GM19397 (cell line): ENCODE measurements at regions not wholly inside any gene's neighbourhood (a gene's known extent, or its start where the extent isn't known, plus 50 kb on each side); places are given as distances from the start of the nearest gene placed in this dataset.

Experiments used
- ATAC-seq: cut with Tn5 transposase; IDR thresholded peaks from one replicate; pipeline ENCODE4 v1.9.1; 2021; ENCODE audit warnings: mild to moderate bottlenecking, moderate library complexity; ENCODE audit not compliant: unreplicated experiment

DNA sequence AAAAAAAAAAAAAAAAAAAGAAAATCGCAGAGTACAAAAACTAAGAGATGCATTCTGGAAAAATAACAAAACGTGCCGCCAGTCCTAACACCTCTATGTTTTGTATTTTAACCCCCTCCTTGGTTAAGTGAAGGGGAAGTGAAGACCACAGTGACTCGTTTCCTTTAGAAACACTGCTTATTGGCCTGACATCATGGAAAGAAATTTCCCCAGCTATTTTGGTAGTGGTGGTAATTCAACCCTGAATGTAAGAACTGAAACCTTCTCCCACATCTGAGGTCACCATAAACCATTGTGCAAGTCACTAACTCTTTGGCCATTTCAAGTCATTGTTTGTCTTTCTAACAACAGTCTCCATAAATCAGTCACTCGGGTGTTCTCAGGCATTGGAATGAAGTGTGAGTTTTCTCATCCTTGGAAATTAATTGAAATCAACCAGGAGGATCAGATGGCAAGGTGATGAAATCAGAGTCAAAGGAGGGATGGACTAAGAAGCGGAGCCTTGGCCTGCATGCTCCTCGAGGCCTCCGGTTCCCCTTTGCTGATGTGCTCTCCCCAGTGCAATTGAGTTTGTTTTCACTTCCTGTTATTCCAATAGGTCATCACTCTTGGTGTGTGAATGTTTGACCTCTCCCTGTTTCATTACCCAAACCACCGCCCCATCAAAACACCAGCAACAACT lies 443.9 kb downstream of the FGF9 start:
- peak; percentile 87 for ATAC-seq

DNA sequence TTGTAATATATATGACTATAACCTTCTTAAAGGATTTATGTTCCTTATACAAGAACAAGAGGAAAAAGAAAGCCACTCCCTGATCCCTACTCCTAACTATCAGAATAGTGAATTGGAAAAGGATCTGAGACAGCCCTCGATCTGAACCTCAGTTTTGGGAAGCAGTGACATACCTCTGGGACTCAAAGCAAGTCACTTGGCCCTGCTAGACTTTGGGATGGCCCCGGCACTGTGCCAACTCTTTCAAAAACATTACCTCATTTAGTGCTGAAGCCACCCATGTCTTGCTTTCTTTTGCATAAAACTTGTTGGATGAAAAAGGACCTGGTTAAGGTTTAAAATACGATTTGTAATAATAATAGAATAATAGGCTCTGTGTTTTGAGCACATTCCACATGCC lies 447.3 kb downstream of the FGF9 start:
- ATAC-seq: no peak

DNA sequence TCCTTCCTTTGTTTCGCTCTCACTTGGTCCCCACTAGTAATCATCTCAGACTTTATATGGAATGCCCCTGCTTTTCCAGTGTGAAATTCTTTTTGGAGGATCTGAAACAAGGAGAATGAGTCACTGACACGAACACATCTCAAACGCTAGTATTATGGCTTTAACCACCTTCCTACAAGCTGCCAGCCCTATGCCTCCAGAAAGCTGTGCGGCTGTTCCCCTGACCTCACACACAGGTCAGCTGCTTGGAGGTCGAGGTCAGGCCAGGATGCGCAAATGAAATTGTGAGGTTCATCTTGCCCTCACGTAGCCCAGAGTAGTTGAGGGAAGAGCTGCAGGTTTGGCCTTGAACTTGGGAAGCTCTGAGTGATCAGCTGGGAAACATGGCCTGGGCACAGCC lies 449.8 kb downstream of the FGF9 start:
- ATAC-seq: no peak

DNA sequence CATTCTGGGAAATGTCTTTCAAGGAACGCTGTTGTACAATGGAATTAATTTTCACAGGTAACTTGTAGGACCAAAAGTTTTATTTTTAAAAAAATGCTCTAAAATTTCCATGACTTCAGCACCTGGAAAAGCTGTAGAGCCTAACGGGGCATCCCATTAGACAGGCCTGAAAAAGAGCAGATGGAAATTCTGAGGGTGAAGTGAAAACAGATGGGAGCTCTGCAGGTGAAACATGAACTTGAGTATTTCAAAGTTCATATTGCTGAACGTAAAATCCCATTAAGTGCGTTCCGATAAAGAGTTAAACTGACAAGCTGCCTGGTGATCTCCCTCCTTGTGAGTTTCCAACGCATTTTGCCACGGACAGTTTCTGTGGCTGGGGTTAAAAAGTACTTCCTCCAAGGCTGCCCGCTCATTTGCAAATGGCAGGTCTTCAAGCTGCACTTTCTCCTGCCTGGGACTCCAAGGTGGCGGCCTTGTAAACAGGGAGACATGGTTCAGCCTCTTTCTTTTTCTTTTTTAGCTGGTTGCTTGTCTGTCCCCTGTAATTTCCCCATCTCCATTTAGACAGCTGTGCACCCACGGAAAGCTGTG lies 450.4 kb downstream of the FGF9 start:
- ATAC-seq: peak; percentile 51

DNA sequence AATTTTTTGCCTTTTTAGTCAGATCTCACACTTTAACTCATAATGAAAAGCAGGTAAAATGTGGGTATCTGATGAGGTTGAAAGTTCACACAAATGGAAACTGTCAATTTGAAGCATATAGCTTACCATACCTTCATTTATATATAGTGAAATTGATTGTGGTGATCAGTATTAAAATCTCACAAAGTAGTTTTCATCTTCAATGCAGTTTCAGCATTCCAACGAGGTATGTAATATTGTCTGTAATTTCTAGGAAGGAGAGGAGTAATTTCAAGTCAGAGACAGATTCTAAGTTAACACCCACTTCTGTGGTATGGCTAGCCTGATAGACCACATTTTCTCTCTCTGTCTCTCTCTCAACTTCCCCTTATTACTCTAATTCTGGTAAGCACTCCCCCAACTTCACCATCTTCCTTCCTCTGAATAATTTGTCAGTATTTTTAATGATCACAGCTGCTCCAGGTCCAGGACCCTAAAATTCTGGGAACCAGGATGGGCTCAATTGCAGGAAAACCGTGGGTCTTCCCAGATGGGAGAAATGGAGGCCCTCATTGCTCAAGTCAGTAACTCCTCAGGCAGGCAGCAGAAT lies 455.7 kb downstream of the FGF9 start:
- ATAC-seq: peak; percentile 80

DNA sequence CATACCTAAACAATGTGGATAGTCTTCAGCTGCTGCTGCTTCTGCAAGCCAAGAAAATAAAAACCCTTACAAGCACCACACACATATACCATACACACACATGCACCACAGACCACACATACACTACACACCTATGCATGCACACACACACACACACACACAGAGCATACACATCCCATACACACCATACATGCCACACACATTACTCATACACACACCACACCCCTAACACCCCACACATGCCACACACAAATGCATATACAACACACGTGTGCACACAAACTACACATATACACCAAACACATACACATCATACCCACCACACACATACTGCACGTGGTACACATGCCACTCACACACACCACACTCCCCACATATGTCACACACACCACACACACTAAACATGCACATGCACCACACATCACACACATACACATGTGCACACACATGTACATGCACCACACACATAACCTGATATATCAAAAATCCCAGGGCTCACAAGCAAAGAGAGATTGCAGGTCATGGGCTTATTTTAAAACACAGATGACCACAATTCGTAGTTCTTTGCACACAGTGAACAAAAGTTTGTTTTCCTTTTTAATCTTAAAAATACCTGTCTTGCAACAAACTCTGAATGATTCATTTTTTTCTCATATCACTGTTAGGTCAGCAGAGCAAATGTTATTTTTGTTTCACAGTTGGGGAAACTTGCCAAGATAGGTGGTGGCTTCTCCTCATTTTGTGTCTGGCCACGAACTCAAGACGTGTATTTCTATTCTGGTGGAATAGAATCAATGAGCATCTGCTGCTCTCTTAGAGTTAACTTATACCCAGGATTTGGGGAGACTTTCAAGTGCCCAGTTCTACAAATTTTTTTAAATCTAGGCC lies 456.6 kb downstream of the FGF9 start:
- no peak for ATAC-seq

DNA sequence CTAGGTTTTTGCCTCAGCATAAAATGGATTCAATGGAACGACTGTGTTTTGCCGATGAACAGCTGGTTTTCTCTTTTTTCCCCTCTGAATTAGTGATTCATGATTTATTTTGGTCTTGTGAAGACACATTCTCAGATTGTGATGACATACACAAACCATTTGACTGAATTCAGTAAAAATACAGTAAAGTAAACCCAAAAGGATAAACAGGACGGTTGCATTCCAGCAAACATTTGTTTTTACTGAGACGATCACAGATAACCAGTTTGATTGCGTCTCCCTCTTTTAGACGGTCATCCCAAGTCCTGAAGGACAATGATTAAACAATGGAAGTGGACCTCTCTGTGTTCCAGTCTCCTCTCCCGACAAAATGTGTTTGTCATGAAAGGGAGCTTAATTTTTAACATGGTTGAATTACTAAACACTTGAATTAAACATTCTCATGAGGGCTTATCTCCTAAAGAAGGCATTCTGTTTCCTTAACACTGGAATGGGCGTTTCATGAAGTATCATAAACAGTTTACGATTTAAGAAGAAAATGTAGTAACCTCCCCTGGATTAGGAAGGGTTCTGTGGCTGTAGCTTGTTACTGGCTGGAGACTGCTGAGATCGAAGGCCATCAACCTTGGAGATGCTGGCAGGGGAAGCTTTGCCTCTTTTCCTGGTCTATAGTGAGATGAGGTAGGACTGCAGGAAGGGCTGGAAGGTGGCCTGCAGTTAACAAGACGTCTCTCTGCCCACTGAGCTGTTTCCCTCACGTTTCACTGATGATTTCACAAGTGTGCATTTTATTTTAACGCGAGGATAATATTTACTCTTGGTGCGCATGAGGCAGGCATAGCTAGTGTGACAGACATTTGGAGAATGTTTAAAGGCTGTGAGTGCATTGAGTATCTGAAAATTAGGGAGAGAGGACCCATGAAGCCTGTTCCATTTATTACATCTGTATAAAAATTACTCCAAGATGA lies 457.9 kb downstream of the FGF9 start:
- ATAC-seq: no peak

DNA sequence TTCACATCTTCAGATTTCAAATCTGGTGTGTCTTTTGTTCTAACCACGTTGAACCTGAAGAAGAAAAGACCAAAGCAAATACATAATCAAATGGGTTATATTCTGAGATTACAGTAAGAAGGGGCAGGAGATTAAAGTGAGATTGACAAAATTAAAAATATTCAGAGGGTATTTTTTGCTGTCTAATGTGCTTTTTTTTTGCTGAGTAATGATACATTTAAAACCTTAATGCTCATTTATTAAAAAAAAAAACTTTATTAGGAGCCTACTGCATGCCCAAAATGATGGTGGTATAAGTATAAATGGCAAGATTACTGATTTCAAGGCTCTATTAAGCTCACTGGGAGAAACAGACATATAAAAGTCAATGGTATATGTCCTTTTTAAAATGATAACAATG lies 459.4 kb downstream of the FGF9 start:
- ATAC-seq: no peak

DNA sequence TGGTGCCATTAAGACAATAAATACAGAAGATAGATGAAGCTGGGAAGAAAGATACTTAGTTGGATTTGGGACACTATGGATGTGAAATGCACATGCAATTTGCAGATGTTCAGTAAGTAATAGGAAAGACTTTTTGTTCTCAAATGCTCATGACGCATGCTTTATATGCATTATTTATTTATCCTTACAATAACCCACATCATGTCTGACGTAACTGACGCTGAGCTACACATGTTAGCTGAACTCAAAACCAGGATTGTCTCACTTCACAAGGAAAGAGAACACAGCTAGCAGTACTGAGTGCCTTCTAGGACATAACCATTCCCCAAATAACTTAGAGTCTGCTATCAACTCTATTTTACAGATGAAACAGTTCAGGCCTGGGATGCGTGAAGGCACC lies 463.4 kb downstream of the FGF9 start:
- ATAC-seq: no peak

DNA sequence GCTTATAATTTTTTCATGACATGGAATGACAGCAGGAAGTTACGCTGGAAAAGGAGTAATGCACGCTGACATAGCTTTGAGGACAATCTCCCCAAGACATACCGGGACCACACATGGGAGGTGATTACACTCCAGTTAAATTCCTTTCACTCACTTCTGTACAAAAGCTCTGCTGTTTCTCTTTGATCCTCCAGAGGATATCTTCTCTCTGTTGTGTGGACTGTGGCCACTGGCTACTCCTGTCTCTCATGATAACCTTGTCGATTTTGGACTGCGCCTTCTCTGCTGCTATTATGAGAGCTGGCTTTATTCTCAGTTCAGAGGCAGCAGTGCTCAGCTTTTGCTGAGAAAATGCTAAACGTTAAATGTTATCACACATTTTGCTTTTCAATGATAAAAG lies 464.6 kb downstream of the FGF9 start:
- ATAC-seq: no peak

DNA sequence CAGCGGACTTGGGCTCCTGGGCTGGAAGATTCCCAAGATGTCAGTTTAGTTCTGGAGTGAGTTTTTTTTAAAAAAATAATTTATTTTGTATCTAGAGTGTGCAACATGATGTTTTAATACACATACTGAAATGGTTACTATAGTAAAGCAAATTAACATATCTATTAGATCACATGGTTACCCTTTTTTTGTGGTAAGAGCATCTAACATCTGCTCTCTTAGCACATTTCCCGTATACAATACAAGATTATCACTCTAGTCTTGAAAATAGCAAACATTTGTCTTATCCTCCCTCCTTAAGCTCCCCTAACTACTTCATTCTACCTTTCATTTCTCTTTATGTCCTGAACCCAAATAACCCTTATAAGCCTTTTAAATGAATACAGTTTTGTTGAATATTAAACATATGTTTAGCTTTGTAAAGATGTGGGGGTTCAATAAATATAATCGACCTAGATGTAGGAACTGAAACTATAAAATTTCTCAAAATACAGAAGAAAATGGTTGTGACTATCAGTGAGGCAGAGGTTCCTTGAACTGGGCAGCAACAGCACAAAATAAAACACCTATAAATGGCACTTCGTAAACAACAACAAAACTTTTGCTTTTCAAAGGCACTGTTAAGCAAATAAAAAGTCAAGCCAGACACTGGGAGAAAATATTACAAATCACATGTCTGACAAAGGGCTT lies 466.6 kb downstream of the FGF9 start:
- no peak for ATAC-seq

DNA sequence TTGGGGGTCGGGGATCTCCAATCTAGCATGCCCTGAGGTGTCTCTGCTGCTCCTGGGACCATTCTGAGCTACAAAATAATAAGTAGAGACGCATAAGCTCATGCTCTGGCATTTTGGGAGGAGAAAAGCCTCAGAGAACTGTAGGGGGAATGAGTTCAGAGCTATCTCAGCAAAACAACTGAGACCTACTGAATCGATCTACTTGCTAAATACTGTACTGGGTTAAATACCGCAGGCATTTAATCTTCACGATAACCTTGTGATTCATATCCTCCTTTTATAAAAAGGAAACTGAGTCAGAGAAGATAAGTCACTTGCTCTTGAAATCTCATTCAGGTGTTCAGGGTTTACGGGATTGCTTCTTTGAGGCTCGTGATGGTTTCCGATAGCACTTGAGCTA lies 468.1 kb downstream of the FGF9 start:
- ATAC-seq: no peak

DNA sequence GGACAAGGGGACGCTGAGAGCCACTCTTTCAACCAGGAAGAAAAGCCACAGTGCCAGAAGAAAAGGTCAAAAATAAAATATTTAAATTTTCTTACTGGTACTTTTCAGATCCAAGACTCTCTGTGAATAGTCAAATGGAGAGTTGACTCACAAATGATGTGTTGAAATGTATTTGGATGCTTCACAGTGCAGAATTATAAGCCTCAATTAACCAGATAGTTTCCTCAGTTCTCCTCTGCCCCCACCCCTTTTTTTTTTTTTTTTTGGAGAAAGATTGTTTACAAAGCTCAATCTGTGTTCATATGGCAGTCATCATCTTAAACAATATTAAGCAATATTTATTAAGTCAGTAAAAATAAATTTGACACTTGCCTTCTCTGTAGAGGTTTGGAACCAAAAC lies 470.8 kb downstream of the FGF9 start:
- no peak for ATAC-seq

DNA sequence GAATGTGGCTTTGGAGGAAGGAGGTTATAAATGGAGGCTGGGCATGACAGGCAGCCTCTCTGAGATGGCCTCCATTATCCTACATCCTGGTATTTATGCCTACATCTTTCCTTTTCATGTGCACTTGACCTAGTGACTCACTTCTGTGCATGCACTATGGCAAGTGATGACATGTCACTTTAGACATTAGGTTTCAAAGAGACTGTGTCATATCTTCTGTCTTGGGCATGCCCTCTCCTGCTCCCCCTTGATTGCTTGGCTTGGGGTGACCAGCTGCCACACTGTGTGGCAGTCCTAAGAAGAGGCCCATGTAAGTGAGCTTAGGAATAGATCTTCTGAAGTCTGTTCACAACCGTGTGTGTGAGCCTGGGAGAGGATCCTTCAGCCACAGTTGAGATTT lies 472.8 kb downstream of the FGF9 start:
- ATAC-seq: no peak

DNA sequence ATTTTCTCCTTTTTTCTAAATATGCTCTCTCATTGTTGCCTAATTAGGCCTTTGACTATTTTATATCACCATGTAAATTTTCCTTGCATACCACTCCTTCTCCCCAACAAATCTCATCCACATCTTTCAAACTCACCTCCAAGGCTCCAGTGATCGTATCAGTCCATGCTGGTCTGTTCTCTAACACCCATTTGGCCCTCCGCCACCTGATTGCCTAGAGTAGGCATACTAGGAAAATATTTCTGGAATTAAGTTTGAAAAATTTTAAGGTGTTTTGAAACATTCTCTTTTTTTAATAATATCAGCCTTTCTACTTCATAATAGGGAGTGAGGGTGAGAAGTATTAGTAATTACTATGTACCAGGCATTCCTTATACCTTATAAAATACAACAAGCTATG lies 473.9 kb downstream of the FGF9 start:
- ATAC-seq: no peak

DNA sequence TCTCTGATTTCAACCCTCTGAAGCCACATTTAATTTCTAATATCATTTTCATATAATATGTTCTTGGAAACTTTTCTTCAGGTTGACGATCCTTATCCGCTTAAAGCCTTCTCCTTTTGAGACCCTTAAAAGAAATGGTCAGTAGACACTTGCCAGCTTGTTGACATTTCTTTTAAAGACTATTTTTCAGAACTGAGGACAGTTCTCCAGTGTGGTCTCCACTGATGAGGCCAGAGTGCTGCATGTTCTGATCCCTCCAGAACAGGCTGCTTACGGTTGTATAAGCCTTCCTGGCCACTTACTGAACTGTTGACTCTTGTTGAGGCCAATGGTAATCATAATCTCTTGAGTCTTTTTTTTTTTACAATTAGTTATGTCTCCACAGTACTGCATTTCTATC lies 477.3 kb downstream of the FGF9 start:
- no peak for ATAC-seq

DNA sequence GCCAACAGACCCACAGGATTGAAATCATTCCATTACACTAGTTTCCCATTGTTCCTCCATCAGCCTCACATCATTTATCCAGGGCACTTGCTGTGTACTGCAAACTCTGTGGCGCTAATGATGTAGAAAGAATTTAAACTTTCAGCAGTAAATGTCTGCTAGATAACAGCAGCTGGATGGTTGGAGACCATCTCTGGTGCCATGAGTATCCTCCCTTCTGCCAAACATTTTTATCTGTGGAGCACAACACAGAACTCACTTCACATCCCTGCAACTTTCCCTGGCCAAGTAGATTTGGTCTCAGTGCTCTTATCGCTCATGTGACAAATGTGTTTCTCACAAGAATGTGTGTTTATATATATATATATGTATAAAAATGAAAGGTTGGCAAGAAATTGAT lies 481.9 kb downstream of the FGF9 start:
- ATAC-seq: no peak

DNA sequence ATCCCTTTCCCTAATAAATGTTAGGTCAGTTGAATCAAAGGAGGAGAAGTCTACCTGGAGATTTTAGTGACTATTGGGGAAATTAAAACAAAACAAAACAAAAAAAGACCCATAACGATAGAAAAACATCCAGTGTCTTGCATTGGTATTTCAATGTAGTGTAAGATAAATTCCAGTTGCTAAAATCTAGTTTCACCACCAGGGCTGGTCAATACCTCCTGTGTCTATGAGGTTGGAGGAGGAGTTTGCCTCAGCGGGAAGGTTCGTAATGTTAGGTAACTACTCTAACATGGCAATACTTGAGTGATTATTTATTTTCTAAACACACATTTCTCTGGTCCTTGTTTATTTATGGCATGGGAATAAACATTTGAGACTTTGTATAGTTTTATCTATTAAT lies 483.2 kb downstream of the FGF9 start:
- ATAC-seq: no peak

DNA sequence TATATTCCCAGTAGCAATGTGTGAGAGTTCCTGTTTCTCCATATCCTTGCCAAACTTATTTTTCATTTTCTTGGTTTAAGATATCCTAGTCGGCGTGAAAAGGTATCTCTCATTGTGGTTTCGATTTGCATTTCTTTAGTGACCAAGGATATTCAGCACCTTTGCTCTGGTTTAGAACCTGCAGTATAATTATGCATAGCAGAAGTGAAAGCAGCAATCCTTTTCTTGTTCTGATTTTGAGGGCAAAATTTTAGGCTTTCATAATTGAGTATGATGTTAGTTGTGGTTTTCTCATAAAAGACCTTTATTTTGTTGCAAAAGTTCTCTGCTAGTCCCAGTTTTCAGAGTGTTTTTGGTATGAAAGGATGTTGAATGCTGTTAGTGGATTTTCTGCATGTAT lies 491.0 kb downstream of the FGF9 start:
- ATAC-seq: peak; percentile 90

DNA sequence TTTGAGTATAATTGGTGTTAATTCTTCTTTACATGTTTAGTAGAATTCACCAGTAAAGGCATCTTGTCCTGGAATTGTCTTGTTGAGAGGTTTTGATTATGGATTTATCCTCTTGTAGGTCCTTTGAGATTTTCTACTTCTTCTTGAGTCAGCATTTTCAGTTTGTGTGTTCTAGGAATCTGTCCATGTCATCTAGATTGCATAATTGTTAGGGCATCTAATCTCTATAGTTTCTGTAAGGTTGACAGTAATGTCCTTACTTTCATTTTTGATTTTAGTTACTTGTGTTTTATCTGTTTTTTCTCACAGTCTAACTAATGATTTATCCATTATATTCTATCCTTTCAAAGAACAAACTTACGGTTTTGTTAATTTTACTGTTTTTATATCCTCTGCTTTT lies 492.0 kb downstream of the FGF9 start:
- ATAC-seq: peak; percentile 27
